ENCODE measurements at regions not wholly inside any gene's neighbourhood (a gene's known extent, or its start where the extent isn't known, plus 50 kb on each side); places are given as distances from the start of the nearest gene placed in this dataset.

- RAD21 ChIA-PET (ENCODE audit: low non-redundant PET in 1 of 2, low total read pairs in 2 of 2, uncharacterized antibody in 2 of 2, unreplicated experiment in 2 of 2), result no interaction called here
- CTCF ChIA-PET, result no interaction called here
- Histone ChIP-seq H3K79me2 (ENCODE audit: insufficient read depth, low read length) (no peaks in the 10 kb centered on the region), H3K4me1 (ENCODE audit: control insufficient read depth in 1 of 2, insufficient read depth in 2 of 2, low read length in 2 of 2) (no peaks in the 10 kb centered on the region), H4K20me1 (ENCODE audit: insufficient read depth) (no peaks in the 10 kb centered on the region), H2AFZ (ENCODE audit: low read depth, low read length, poor library complexity, severe bottlenecking) (no peak overlapping the region), H3K27me3 (ENCODE audit: insufficient read depth, low read length) (no peaks in the 10 kb centered on the region), H3K36me3 (ENCODE audit: control insufficient read depth in 1 of 2, insufficient read depth in 2 of 2, low read length in 2 of 2) (no peaks in the 10 kb centered on the region), H3K4me2 (ENCODE audit: low read length) (no peak overlapping the region), H3K27ac (ENCODE audit: low read depth, low read length) (no peak overlapping the region), H3K9me3 (ENCODE audit: control insufficient read depth in 1 of 2, insufficient read depth in 1 of 2, low read depth in 1 of 2, low read length in 2 of 2) (no peaks in the 10 kb centered on the region), H3K9ac (ENCODE audit: low read length) (no peak overlapping the region), H3K9me2 (ENCODE audit: insufficient read depth) (no peaks in the 10 kb centered on the region), H3K4me3 (replicated peaks in 1 of 2; ENCODE audit: low read depth in 1 of 2, low read length in 2 of 2) (no peak overlapping the region)
- ATAC-seq (no peak), DNase-seq (ENCODE audit: low read depth, low spot score) (no peak)
- no TSS peak for BruUV-seq (replicated peaks)
- TF ChIP-seq CTCF (IDR thresholded peaks at IDR 0.05 in 2 of 3, conservative IDR thresholded peaks at IDR 0.05 in 1 of 3; ENCODE audit: borderline replicate concordance in 1 of 3, insufficient read depth in 1 of 3, low read depth in 2 of 3, low read length in 2 of 3) (no peak), POLR2AphosphoS5 (IDR thresholded peaks at IDR 0.05; ENCODE audit: low read depth, low read length) (no peak), TCF7L2 (IDR thresholded peaks at IDR 0.05; ENCODE audit: borderline replicate concordance, extremely low read depth, insufficient read depth, insufficient read length) (no peak), EGR1 (IDR thresholded peaks at IDR 0.05; ENCODE audit: low read depth) (no peak), CEBPB (IDR thresholded peaks at IDR 0.05; ENCODE audit: low read depth) (no peak), FOSL1 (IDR thresholded peaks at IDR 0.05; ENCODE audit: low read depth) (no peak), SRF (IDR thresholded peaks at IDR 0.05; ENCODE audit: low read depth) (no peak), REST (IDR thresholded peaks at IDR 0.05; ENCODE audit: low read depth) (no peak), EZH2 (IDR thresholded peaks at IDR 0.05) (no peak), ZNF274 (IDR thresholded peaks at IDR 0.05; ENCODE audit: low read depth, low read length) (no peak), MAX (IDR thresholded peaks at IDR 0.05) (no peak), ZFX (IDR thresholded peaks at IDR 0.05) (no peak), SIN3A (IDR thresholded peaks at IDR 0.05; ENCODE audit: low read depth) (no peak)
- POLR2A ChIA-PET, result no interaction called here
- intact Hi-C loops (cut with micrococcal nuclease), result no loop called here
Observed at GRCh38 chr13:22262001-22262885, 591.4 kb downstream of the FGF9 start.

Measured in HCT116 (cell line).